ENCODE measurements at regions not wholly inside any gene's neighbourhood (a gene's known extent, or its start where the extent isn't known, plus 50 kb on each side); places are given as distances from the start of the nearest gene placed in this dataset.

DNA sequence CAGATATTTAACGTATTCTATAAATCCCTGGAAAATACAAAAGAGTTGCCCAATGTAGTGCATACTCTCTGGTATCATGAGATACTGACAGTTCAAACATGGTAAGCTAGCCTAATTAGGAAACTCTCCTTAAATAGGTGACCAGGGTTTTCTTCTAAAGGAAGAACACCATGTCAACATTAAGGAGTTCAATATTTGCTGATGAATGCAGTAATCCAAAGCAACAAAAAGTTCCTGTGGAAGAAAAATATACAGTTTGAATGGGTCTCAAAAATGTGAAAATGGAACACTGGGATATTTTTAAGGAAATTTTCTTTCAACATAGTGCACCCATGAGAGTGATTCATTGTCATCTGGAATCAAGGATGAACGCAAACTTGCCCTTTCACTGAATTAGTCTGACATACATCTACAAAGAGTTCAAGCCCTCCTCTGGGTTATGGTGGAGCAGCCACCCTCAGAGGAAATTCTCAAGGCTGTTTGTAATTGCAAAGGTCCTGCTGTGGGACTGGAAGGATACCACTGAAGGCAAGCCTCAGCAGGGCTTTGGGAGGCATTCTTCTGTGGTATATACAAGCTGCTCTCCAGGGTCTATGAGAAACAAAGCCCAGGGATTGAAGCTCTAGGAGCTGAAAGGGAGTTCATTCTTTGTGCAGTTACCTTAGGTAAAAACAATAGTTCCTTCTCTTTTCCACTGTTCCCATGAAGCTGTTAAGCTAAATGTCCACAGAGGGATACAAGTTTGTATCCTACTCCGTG lies 700.3 kb downstream of the TUSC7 start:
- no peak for DNase-seq

DNA sequence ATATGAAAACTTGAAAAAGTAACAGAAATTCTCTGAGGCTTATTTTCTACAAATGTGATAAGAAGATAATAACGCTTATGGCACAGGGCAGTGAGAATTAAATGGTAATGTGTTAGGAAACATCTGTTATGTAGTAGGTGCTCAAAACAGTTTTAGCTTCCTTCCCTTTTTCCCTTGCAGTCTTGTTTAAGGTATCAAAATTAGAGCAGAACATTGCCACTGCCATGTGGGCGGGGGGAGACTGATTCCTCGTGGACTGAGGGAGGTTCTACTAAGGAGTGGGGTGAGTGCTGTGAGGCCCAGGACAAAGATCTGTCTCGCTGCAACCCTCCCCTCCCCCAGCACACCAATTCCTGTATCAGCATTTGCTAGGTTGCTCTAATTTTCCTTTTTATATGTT lies 702.4 kb downstream of the TUSC7 start:
- no peak for DNase-seq

GRCh38 chr3:117417411-117417810 lies 707.8 kb downstream of the TUSC7 start:
- DNase-seq = no peak

DNA sequence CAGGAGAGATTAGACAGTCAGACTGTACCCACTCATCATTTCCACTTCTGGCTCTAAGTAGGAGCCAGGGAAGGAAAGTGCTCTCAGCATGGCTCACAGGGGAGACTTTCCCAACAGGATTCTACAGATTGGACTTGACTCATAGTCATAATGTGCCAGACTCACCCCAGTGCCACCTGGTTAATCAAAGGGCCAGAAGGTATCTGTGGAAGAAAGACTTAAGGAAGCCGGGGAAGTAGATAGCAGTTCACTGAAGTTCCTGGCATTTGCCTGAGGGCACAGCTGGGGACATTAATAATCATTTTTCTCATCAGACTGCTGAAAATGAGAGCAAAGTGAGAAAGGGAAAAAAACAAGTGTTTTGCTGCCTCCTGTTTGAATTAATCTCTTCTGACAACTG lies 717.5 kb downstream of the TUSC7 start:
- no peak for DNase-seq

DNA sequence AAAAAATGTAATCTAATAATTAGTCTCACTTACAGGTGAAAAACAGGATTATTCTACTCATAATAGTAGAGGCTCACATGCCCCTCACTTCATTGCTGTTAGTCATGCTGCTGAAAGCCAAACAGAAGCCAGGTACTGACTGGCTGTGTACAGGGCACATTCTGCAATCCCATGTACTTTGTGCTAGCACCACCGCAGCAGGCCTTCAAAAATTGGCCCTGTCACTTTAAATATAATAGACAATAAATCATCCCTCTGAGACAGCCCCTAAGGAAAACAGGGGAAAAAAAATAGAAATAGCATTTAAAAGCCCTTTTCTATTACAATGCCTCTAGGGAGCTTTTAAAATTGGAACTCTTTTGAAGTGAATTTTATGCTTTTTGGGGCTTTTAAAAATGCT lies 723.8 kb downstream of the TUSC7 start:
- no peak for DNase-seq

GRCh38 chr3:117434661-117435412 lies 725.3 kb downstream of the TUSC7 start:
- DNase-seq = no peak

GRCh38 chr3:117435506-117435905 lies 725.9 kb downstream of the TUSC7 start:
- DNase-seq = no peak

DNA sequence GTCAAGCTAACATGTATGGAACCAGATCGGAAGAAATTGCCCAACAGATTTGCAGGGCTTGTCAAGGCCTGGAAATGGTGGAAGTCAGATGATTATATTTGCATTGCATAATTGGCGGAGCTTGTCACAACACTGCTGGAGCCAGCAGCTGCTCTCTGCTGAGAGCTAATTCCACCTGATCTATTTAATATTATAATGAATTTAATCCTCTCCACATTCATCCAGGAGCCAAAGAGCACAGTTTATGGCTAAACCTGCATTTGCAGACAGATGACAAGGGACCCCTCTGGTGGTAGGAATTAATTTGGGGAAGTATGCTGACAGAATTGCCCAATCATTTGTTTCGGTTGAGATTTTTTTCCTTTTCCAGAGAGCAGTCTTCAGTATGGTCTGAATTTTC lies 730.2 kb downstream of the TUSC7 start:
- peak; percentile 12 for DNase-seq

DNA sequence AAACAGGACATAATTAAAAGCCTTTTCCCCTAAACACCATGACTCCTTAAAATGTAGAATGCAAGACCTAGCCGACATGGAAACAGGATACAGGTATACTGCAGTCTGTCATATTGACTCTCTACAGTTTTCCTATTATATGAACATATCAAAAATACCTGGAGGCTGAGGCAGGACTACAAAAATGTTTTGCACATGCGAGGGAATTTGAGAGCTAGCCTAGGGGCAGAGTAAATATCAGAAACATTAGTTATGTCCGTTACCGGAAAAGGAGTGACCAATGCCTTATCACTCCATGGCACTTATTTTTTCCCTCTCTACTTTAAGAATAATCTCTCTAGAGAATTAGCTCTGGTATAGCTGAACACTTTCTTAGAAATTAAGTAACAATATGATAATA lies 732.3 kb downstream of the TUSC7 start:
- no peak for DNase-seq

DNA sequence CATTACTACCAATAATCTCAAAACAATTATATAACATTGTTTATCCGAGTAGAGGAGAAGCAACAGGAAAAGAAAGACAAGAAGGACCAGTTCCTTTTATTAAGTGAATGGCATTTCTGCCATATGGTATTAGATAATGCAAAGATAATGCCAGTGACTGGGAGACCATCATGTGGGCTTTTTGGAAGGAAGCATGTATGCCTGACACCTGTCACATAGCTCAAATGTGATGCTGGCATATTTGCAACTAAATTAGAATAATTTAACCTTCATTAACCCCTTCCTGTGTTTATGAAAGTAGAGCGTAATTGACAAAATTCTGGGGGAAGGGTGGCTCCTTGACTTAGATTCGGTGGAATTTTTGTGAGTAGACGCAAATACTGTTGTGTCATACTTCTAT lies 733.0 kb downstream of the TUSC7 start:
- DNase-seq = no peak

- no peak for DNase-seq
These were observed 733.4 kb downstream of the TUSC7 start for GRCh38 chr3:117443014-117443413.

DNA sequence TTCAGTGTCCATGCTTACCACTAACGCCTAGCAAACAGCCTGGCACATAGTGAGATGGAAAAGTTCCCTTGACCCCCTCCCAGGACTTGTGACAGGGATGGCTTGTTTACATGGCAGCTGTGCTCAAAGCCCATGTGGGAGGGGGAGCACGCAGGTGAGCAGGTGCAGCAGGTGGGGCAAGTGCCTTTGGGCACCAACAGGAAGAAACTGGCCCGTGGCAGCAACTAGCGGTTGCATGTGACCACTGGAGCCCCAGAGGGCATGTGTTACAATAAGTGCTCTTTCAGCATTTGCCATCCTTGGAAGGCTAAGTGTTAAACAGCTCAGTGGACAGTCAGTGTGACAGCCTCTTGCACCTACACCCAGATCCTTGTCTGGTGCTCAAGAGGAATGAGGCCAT lies 734.6 kb downstream of the TUSC7 start:
- DNase-seq = no peak

GRCh38 chr3:117447419-117447818 lies 737.8 kb downstream of the TUSC7 start:
- no peak for DNase-seq

DNA sequence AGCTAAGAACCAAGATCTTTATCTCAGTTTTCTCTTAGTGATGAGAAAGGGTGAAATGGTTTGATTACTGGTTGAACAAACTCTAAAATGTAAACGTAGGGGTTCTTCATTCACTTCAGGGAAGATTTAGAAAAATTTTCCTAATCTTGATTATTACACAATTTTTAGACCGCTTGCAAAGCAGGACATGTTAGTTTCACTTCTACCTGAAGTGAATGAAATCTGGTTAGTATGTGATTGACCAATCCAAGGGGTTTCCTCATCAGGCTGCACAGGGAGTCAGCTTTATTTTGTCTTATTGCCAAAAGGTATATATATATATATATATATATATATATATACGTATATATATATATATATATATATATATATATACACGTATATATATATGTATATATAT lies 740.4 kb downstream of the TUSC7 start:
- no peak for DNase-seq

DNA sequence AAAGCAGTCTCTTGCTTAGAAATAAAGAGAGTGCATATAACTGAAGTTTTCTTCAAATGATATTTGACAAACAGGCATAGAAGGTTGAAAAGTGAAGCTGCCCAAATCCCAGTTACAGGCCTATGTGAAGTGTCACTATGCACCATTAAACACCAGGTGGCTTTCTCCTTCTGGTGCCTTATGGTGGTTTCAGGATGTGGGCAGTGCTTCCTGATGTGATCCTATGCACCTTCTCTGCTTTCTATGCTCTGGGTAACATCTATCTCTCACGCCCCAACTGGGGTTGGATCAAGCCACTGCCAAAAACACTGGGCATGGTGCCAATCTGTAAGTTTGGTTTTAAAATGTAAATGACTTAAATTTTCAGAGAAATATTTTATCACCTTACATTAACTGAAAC lies 744.7 kb downstream of the TUSC7 start:
- DNase-seq = no peak

DNA sequence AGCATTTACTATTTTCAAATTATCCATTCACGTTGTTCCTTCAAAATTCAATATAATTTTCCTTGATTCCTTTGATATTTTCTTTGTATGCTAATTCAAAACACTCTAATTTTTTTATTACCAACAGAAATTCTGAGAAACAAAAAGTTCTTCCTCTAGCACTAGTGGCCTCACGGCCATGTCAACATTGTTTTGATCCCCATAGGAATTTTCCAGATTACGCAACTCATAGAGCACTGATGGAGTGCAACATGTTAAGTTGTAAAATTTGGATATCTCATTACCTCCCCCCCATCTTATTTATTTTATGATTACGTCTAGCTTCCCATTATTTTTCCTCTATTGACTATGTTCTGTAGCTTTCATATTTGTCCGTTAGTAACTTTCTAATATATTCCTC lies 745.3 kb downstream of the TUSC7 start:
- DNase-seq = no peak

DNA sequence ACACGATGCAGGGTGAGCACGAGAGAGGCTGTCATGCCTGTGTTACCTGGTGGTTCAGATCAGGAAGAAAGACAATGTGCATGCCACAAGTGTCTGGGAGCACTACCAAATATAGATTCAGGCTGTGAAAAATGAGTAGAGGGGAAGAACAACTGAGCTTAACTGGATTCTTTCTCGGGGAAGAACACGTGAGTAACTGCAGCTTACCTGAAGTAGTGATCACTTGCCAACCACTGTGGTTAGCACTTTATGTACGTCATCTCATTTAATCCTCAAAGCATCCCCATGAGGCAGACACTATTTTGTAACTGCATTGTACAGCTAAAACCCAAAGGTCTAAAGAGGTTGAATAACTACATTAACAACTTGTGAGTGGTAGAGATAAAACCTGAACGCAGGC lies 746.2 kb downstream of the TUSC7 start:
- no peak for DNase-seq

DNA sequence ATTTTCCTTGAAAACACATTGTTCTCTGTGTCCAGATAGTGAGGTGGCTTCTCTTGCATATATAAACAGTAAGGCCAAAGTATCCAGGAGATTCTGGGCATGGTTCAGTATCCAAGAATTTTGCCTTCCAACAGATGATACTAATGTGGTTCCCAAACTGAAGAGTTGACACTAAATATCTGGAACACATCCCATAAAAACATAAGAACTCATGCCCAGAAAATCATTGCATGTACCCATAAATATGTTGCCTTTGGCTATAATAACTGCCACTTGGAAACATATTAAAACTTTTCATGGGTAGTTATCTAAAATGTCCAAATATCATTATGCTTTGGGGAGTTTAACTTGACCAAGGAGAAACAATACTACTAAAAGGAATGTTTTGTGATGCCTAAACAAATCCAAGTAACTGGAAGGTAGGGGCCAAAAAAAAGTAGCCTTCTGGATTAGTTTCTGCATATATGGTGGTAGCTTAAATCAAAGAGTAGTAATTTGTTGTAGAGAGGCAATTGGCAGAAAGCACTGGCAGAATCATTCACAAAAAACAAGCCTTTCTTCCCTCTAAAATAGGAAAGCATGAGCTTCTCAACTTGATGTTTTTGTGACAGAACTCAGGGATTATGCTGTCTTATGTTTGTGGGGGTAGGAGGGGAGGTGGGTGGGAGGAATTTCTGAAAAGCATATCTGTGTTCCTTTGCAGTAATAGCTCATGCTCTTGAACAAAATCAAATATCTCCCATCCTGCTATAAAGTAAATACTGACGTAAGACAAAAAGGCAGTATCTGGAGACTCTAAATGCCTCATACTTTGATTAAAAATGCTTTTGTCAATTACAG lies 753.9 kb downstream of the TUSC7 start:
- no peak for DNase-seq

DNA sequence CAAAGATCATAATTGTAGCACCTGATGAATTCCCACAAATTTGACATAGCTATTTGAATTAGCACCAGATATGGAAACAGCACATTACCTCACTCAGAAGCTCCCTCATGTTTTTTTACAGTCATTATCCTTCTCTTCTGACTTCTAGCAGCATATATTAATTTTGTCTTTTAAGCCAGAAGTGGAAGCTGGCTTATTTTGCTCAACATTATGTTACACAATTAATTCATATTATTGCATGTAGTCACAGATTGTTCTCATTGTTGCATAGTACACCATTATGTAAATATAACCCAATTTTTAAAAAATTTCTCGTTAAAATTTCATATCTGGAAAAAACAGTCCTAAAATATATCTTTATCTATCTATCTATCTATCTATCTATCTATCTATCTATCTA lies 762.3 kb downstream of the TUSC7 start:
- DNase-seq = no peak

GRCh38 chr3:117473981-117474538 lies 764.5 kb downstream of the TUSC7 start:
- peak; percentile 3 for DNase-seq

- no peak for DNase-seq
These were observed 767.0 kb downstream of the TUSC7 start for GRCh38 chr3:117476572-117476971.

DNA sequence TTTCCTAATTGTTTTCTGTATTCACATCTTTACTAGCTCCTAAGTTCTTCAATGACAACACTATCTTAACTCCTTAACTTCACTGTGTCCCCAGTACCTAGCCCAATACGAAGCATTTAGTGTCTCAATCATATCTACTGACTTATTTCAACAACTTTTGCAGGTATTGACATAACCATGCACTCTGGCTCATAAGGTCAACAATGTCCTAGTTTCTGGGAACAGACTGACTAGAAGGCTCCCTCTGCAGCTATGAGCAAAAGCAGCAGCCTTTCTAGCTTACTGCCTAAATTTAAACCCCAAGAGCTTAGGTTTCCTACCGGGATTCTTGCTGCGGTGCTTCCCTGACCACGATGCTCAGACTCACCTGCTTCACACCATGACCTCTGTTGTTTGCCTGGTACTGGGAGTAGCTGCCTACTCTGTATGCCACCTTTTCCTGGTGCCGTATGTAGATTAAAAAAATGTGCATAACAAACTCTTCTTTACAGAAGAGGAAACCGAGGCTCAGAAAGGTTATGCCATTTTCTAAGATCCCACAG lies 767.7 kb downstream of the TUSC7 start:
- no peak for DNase-seq

DNA sequence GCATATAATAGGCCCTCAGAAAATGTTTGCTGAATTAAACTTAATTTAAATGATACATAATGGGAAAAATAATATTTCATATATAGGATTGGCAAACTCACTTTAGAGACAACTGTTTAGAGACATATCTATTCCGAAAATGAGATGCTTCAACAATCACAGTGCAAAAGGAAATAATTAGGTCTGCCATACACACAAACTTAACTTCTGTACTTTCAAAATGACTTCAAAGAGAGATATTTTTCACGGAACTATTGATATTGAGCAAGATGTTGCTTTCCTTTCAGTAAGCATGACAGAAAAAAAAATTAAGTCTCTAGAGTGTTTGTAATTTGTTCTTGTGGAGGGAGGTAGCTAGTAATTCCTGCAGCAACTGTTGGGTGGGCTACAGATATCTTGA lies 769.5 kb downstream of the TUSC7 start:
- DNase-seq = no peak

Measured in hindlimb muscle (tissue), 1 donor.